ENCODE measurements at regions not wholly inside any gene's neighbourhood (a gene's known extent, or its start where the extent isn't known, plus 50 kb on each side); places are given as distances from the start of the nearest gene placed in this dataset.

- no peak for FAIRE-seq
- H3K36me3 ChIP-seq (ENCODE audit: control insufficient read depth in 2 of 2, insufficient read depth in 2 of 2, low read length in 1 of 2) = no peaks in the 10 kb centered on the region
- POLR2A ChIA-PET = no interaction called here
- TF ChIP-seq ZBTB4 (CRISPR knock-in tag; IDR thresholded peaks at IDR 0.05) = no peak
- TF ChIP-seq SIX5 (IDR thresholded peaks at IDR 0.05; ENCODE audit: low read depth, low read length, severe bottlenecking) = no peak
- no peak for TF ChIP-seq GATAD2B (conservative IDR thresholded peaks at IDR 0.05; ENCODE audit: low read depth)
- TF ChIP-seq MEF2B (IDR thresholded peaks at IDR 0.05; ENCODE audit: partially characterized antibody, poor library complexity, severe bottlenecking) = no peak
- no peak for TF ChIP-seq YBX1 (IDR thresholded peaks at IDR 0.05)
- TF ChIP-seq TCF3 (IDR thresholded peaks at IDR 0.05; ENCODE audit: borderline replicate concordance, insufficient read depth, low read depth, low read length) = no peak
- no peak for TF ChIP-seq EZH2 (IDR thresholded peaks at IDR 0.05; ENCODE audit: borderline replicate concordance, control insufficient read depth, low read depth, low read length)
- no peak for TF ChIP-seq POLR2A (IDR thresholded peaks at IDR 0.05; ENCODE audit: low read depth, low read length)
- no peak for TF ChIP-seq E4F1 (IDR thresholded peaks at IDR 0.05; ENCODE audit: borderline replicate concordance, partially characterized antibody)
- no peak for TF ChIP-seq DPF2 (IDR thresholded peaks at IDR 0.05)
- no peak for TF ChIP-seq SMAD1 (IDR thresholded peaks at IDR 0.05; ENCODE audit: low read depth, partially characterized antibody)
- TF ChIP-seq USF2 (IDR thresholded peaks at IDR 0.05; ENCODE audit: borderline replicate concordance, low read depth, low read length) = no peak
- no peak for TF ChIP-seq SMARCA5 (IDR thresholded peaks at IDR 0.05)
- TF ChIP-seq NFIC (IDR thresholded peaks at IDR 0.05; ENCODE audit: low read depth, low read length) = no peak
- TF ChIP-seq ZNF217 (IDR thresholded peaks at IDR 0.05) = no peak
- no peaks in the 10 kb centered on the region for H3K9me3 ChIP-seq (replicated peaks; ENCODE audit: control insufficient read depth, insufficient read depth, low read length)
- SMC1A ChIA-PET (ENCODE audit: uncharacterized antibody, unreplicated experiment) = interaction anchor here (0.7 kb wide), 1 partner anchor 13 kb away, joined by 3 read pairs; no protein-coding TSS in a partner anchor
- H3K27ac ChIP-seq (ENCODE audit: control insufficient read depth, insufficient read depth) = no peak overlapping the region
- H3K79me2 ChIP-seq (ENCODE audit: control insufficient read depth, insufficient read depth, low read length) = no peaks in the 10 kb centered on the region
- no peak overlapping the region for H3K9ac ChIP-seq (ENCODE audit: control insufficient read depth, insufficient read depth, low read length)
- in situ Hi-C loops (cut with MboI) (no loop called here), intact Hi-C loops (cut with micrococcal nuclease; ENCODE audit: unreplicated experiment) (no loop called here)
- BruUV-seq (replicated peaks) = no TSS peak
- no peak for ATAC-seq
- RAD21 ChIA-PET (ENCODE audit: unreplicated experiment) = no interaction called here
- no peak overlapping the region for H2AFZ ChIP-seq (ENCODE audit: control insufficient read depth, low read depth, low read length)
- CTCF ChIA-PET = no interaction called here
- H3K4me1 ChIP-seq (ENCODE audit: control insufficient read depth, insufficient read depth, low read length) = no peaks in the 10 kb centered on the region
- H3K4me3 ChIP-seq = no peak overlapping the region
- H3K27me3 ChIP-seq (replicated peaks in 1 of 2; ENCODE audit: control insufficient read depth in 2 of 2, insufficient read depth in 2 of 2, low read length in 1 of 2) = no peaks in the 10 kb centered on the region
- no peak overlapping the region for H3K4me2 ChIP-seq (ENCODE audit: control insufficient read depth, insufficient read depth)
- H4K20me1 ChIP-seq (ENCODE audit: control insufficient read depth, insufficient read depth) = no peaks in the 10 kb centered on the region; the same call in 1 of the 2 replicates
- WGBS (ENCODE audit: insufficient coverage, insufficient replicate concordance, low lambda C conversion rate, missing lambda C conversion rate) = 16% methylated on average over 3 of the region's 3 CpGs
- no peak for DNase-seq (ENCODE audit: low read depth, low spot score)
Measured at GRCh38 chr10:55043540-55043939, 242.5 kb upstream of the PCDH15 start.
